A549 (cell line): ENCODE measurements at regions not wholly inside any gene's neighbourhood (a gene's known extent, or its start where the extent isn't known, plus 50 kb on each side); places are given as distances from the start of the nearest gene placed in this dataset.

Experiments
- ATAC-seq, 2 experiments: fragments of 200-7000 bp in 1 of 2; fragments of >200 bp in 1 of 2; cut with Nextera tagmentation in 1 of 2; cut with Tn5 transposase in 1 of 2; 3 replicates each; pipeline versions ENCODE4 v1.8.0 to v1.9.1; 2018 to 2020; ENCODE audit warnings: mild to moderate bottlenecking in 1 of 2, moderate library complexity in 1 of 2
- CTCF ChIA-PET: fragments of 300-600 bp; sonication (Branson Sonifier 250); formaldehyde crosslinking; extraction: SDS; loops from one replicate; lab custom pipeline; 2021; ENCODE audit warnings: antibody characterized with exemption, inconsistent platforms; lab: Yijun Ruan, JAX
- POLR2A ChIA-PET: fragments of 350-600 bp; formaldehyde crosslinking; extraction: SDS; loops from one replicate; lab custom pipeline; 2021; ENCODE audit warnings: antibody characterized with exemption, inconsistent platforms; lab: Yijun Ruan, JAX
- DNase-seq, 2 experiments: peaks; one replicate each; pipeline versions ENCODE4 v3.0.0 to v3.0.0-alpha.2; 2011 to 2016; ENCODE audit warnings: low read depth in 1 of 2, low spot score in 1 of 2
- FAIRE-seq: peaks from 2 replicates; lab custom pipeline; 2011; peaks lifted over from hg19 to GRCh38; lab: Jason Lieb, UNC
- H3K27ac ChIP-seq, 2 experiments: fragments of >200 bp; sonication (Bioruptor Twin); formaldehyde crosslinking; 3 replicates each; pipeline ENCODE4 v1.5.1; 2016 to 2017
- H3K4me1 ChIP-seq: fragments of >200 bp; sonication (Bioruptor Twin); formaldehyde crosslinking; 3 replicates; pipeline ENCODE4 v1.6.1; 2016
- H3K4me2 ChIP-seq: fragments of >200 bp; sonication (Bioruptor Twin); formaldehyde crosslinking; 3 replicates; pipeline ENCODE4 v1.6.1; 2016
- H3K4me3 ChIP-seq: fragments of >200 bp; sonication (Bioruptor Twin); formaldehyde crosslinking; 3 replicates; pipeline ENCODE4 v1.5.1; 2016
- H3K9me3 ChIP-seq: fragments of >200 bp; sonication (Bioruptor Twin); formaldehyde crosslinking; 3 replicates; pipeline ENCODE4 v1.6.1; 2016
- ATOH8 ChIP-seq: fragments of 250-450 bp; sonication (Bioruptor Pico); IDR thresholded peaks from 2 replicates; pipeline ENCODE4 v1.5.0; 2020; ENCODE audit warnings: low read depth, mild to moderate bottlenecking, moderate library complexity
- CBX2 ChIP-seq: fragments of 200-600 bp; sonication (generic); IDR thresholded peaks from 2 replicates; pipeline ENCODE4 v1.6.1; 2016; ENCODE audit warnings: low read depth, mild to moderate bottlenecking, borderline replicate concordance
- CBX8 ChIP-seq: fragments of 200-600 bp; sonication (generic); IDR thresholded peaks from 2 replicates; pipeline ENCODE4 v1.6.1; 2016
- E2F6 ChIP-seq: IDR thresholded peaks from 2 replicates; pipeline ENCODE4 v1.6.1; 2012; ENCODE audit warnings: low read depth, borderline replicate concordance
- EHF ChIP-seq: fragments of 250-450 bp; sonication (Bioruptor Pico); IDR thresholded peaks from 2 replicates; pipeline ENCODE4 v1.5.0; 2020; ENCODE audit warnings: mild to moderate bottlenecking
- EHMT2 ChIP-seq: fragments of 200-600 bp; sonication (generic); IDR thresholded peaks from 2 replicates; pipeline ENCODE4 v1.6.1; 2016; ENCODE audit warnings: antibody characterized with exemption, low read depth, mild to moderate bottlenecking, moderate library complexity
- FOSB ChIP-seq: fragments of 250-450 bp; sonication (Bioruptor Pico); IDR thresholded peaks from 2 replicates; pipeline ENCODE4 v1.5.0; 2020; ENCODE audit warnings: mild to moderate bottlenecking, moderate library complexity
- HEYL ChIP-seq: fragments of 250-450 bp; sonication (Bioruptor Pico); IDR thresholded peaks from 2 replicates; pipeline ENCODE4 v1.8.0; 2021; ENCODE audit warnings: mild to moderate bottlenecking, moderate library complexity
- JUN ChIP-seq, 2 experiments: fragments of >200 bp; sonication (Bioruptor Twin); formaldehyde crosslinking; IDR thresholded peaks; 2 replicates in 1 of 2; 3 replicates in 1 of 2; pipeline ENCODE4 v1.6.1; 2016 to 2017
- KDM1A ChIP-seq: fragments of 200-600 bp; sonication (generic); IDR thresholded peaks from 2 replicates; pipeline ENCODE4 v1.6.1; 2016; ENCODE audit warnings: low read depth, mild to moderate bottlenecking
- MAFK ChIP-seq: fragments of 450-650 bp; IDR thresholded peaks from 2 replicates; pipeline ENCODE4 v1.6.1; 2014; ENCODE audit not compliant: partially characterized antibody
- NPAS2 ChIP-seq: fragments of 250-450 bp; sonication (Bioruptor Pico); IDR thresholded peaks from 2 replicates; pipeline ENCODE4 v1.8.0; 2022; ENCODE audit warnings: mild to moderate bottlenecking, moderate library complexity, borderline replicate concordance
- NR3C1 ChIP-seq: fragments of >200 bp; sonication (Bioruptor Twin); formaldehyde crosslinking; IDR thresholded peaks from 3 replicates; pipeline ENCODE4 v1.6.1; 2017
- RFX5 ChIP-seq: fragments of 450-650 bp; IDR thresholded peaks from 2 replicates; pipeline ENCODE4 v1.7.1; 2014; ENCODE audit warnings: antibody characterized with exemption, mild to moderate bottlenecking, moderate library complexity
- RNF2 ChIP-seq: fragments of 200-600 bp; sonication (generic); IDR thresholded peaks from 2 replicates; pipeline ENCODE4 v1.6.1; 2016; ENCODE audit warnings: low read depth, mild to moderate bottlenecking, antibody characterized with exemption, moderate library complexity, borderline replicate concordance
- SMC3 ChIP-seq: fragments of >200 bp; sonication (Bioruptor Twin); formaldehyde crosslinking; IDR thresholded peaks from 3 replicates; pipeline ENCODE4 v1.6.1; 2018; ENCODE audit warnings: inconsistent platforms
- SREBF2 ChIP-seq: fragments of 450-650 bp; IDR thresholded peaks from 2 replicates; pipeline ENCODE4 v1.6.1; 2014; ENCODE audit warnings: mild to moderate bottlenecking, moderate library complexity
- ZFP36 ChIP-seq: fragments of 450-650 bp; IDR thresholded peaks from 2 replicates; pipeline ENCODE4 v1.6.1; 2014; ENCODE audit warnings: borderline replicate concordance; ENCODE audit not compliant: partially characterized antibody
- WGBS: methylation state at CpG from one replicate; pipeline ENCODE4 v1.1.6; 2017; ENCODE audit errors: missing lambda C conversion rate; 5-methylcytosine and 5-hydroxymethylcytosine counted together
- TF ChIP-seq, protein P1 (sequence below): IDR thresholded peaks from 2 replicates; pipeline ENCODE4 v1.6.1; 2012
- TF ChIP-seq, protein P2 (sequence below): fragments of 150-350 bp; IDR thresholded peaks from 2 replicates; pipeline ENCODE4 v1.6.1; 2014; ENCODE audit warnings: low read depth, mild to moderate bottlenecking, low read length

DNA sequence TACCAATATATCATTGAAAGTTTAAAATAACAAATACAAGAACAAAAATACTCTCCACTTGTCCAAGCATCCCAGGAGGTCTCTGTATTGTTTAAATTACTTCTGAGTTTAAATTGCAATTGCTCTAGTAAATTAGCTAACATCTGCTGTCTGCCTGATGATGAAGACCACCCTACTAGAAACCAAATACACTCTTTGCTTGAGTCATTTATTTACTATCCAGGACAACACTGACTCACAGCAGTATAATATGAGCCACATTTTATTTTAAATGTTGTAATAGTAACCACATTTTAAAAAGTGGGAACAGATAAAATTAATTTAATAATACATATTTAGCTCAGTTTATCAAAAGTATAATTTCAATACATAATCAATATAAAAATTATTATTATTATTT is 62.9 kb upstream of the EEA1 start:
- no peak for ATAC-seq

GRCh38 chr12:92993259-92993658 is 64.2 kb upstream of the EEA1 start:
- 77% methylated on average over 1 of the region's 1 CpG for WGBS
- no peak overlapping the region for H3K4me2 ChIP-seq
- no peak for DNase-seq
- H3K27ac ChIP-seq, result no peak overlapping the region
- CTCF ChIA-PET, result interaction anchor here (1.2 to 1.7 kb wide), 3 partner anchors 16 to 426 kb away, joined by 3 to 5 read pairs (median 4); no protein-coding TSS in a partner anchor
- POLR2A ChIA-PET, result no interaction called here
- no peak for ATAC-seq
- no peak for FAIRE-seq
- TF ChIP-seq RFX5, result no peak
- no peak for TF ChIP-seq ATOH8
- TF ChIP-seq NPAS2 (CRISPR knock-in tag), result no peak
- TF ChIP-seq RNF2, result no peak
- TF ChIP-seq EHMT2, result no peak
- no peak for TF ChIP-seq HEYL (CRISPR knock-in tag)
- no peak for TF ChIP-seq SMC3
- TF ChIP-seq CBX2, result no peak
- no peak for TF ChIP-seq ZFP36
- no peak for TF ChIP-seq KDM1A
- no peak for TF ChIP-seq JUN (IDR thresholded peaks at IDR 0.05)
- TF ChIP-seq SREBF2, result no peak
- TF ChIP-seq E2F6, result no peak
- no peak for TF ChIP-seq NR3C1
- TF ChIP-seq EHF (CRISPR knock-in tag), result no peak
- TF ChIP-seq MAFK, result no peak
- TF ChIP-seq, protein P1, sequence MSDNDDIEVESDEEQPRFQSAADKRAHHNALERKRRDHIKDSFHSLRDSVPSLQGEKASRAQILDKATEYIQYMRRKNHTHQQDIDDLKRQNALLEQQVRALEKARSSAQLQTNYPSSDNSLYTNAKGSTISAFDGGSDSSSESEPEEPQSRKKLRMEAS, result no peak
- H3K4me3 ChIP-seq, result no peak overlapping the region
- H3K4me1 ChIP-seq, result no peaks in the 10 kb centered on the region
- 0 out of 3 replicates have a peak, but pooled peaks cover 2% of the 10 kb centered on the region for H3K9me3 ChIP-seq

More for the DNA sequence above, 62.9 kb upstream of the EEA1 start:
- ChIA-PET CTCF (interaction anchor here (1.2 to 1.7 kb wide), 3 partner anchors 9 to 428 kb away, joined by 3 to 6 read pairs (median 5); no protein-coding TSS in a partner anchor), POLR2A (no interaction called here)
- Histone ChIP-seq H3K4me2 (no peak overlapping the region), H3K9me3 (0 out of 3 replicates have a peak, but pooled peaks cover 2% of the 10 kb centered on the region), H3K4me1 (peaks cover 6% of the 10 kb centered on the region; the same call in 2 of the 3 replicates), H3K4me3 (no peak overlapping the region), H3K27ac (no peak overlapping the region)
- DNase-seq, result no peak
- TF ChIP-seq, protein P2, sequence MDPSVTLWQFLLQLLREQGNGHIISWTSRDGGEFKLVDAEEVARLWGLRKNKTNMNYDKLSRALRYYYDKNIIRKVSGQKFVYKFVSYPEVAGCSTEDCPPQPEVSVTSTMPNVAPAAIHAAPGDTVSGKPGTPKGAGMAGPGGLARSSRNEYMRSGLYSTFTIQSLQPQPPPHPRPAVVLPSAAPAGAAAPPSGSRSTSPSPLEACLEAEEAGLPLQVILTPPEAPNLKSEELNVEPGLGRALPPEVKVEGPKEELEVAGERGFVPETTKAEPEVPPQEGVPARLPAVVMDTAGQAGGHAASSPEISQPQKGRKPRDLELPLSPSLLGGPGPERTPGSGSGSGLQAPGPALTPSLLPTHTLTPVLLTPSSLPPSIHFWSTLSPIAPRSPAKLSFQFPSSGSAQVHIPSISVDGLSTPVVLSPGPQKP, result no peak
- FAIRE-seq, result no peak

DNA sequence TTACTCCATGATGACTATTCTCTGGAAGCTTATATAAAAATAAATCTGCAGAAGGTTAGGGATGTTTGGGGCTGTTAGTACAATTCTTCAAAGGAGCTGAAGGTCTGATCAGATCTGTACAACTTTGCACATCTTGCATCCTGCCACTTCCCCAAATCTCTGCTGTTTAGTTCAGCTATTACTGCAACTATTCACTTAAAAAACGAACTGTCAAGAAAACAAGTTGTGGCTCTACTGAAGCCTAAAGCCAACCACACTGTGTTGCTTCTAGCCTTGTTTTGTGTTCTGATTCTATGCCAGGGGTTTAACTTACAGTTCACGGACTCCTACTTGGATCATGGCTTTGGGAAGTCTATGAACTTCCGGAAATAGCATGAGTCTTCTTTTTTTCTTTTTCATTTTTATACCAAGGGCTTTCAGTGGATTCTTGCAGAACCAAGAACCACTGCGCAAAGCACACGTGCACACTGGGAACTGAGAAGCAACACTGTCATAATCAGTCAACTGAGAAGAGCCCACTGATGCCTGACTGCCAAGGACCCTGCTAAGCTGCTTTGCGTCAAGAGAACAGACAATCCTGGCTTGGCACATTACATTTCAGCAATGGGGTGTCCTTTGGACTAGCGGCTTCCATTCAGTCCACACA is 66.3 kb upstream of the EEA1 start:
- TF ChIP-seq KDM1A (no peak), FOSB (CRISPR knock-in tag) (no peak), CBX8 (no peak)
- TF ChIP-seq, all 56 proteins: peak for 0
- Histone ChIP-seq H3K4me1 (no peaks in the 10 kb centered on the region), H3K4me2 (no peak overlapping the region), H3K27ac (no peak overlapping the region), H3K4me3 (no peak overlapping the region), H3K9me3 (0 out of 3 replicates have a peak, but pooled peaks cover 2% of the 10 kb centered on the region)
- ATAC-seq (no peak), FAIRE-seq (no peak), DNase-seq (no peak)
- POLR2A ChIA-PET, result no interaction called here
- CTCF ChIA-PET, result interaction anchor here (0.6 to 2.9 kb wide), 3 partner anchors 8 to 403 kb away, joined by 3 to 25 read pairs (median 3); no protein-coding TSS in a partner anchor
- WGBS, result 79% methylated on average over 7 of the region's 7 CpGs
